Type B pancreatic cell (in vitro differentiated cells): ENCODE measurements at regions not wholly inside any gene's neighbourhood (a gene's known extent, or its start where the extent isn't known, plus 50 kb on each side); places are given as distances from the start of the nearest gene placed in this dataset.

Source experiments
- DNase-seq: peaks from one replicate; pipeline ENCODE4 v3.0.0; 2021; ENCODE audit warnings: mixed read lengths; ENCODE audit not compliant: unreplicated experiment; ENCODE audit errors: extremely low spot score
- H3K27ac Mint-ChIP-seq: 2 replicates; pipeline ENCODE4 v1.8.0; 2021; ENCODE audit warnings: mild to moderate bottlenecking, mixed read lengths
- H3K27me3 Mint-ChIP-seq: 2 replicates; pipeline ENCODE4 v1.8.0; 2021; ENCODE audit warnings: mixed read lengths
- H3K36me3 Mint-ChIP-seq: 2 replicates; pipeline ENCODE4 v1.8.0; 2021; ENCODE audit warnings: mixed read lengths
- H3K4me1 Mint-ChIP-seq: one replicate; pipeline ENCODE4 v1.8.0; 2021; ENCODE audit warnings: mixed read lengths; ENCODE audit not compliant: unreplicated experiment
- H3K4me3 Mint-ChIP-seq: 2 replicates; pipeline ENCODE4 v1.8.0; 2021; ENCODE audit warnings: mild to moderate bottlenecking, mixed read lengths
- H3K9me3 Mint-ChIP-seq: 2 replicates; pipeline ENCODE4 v1.8.0; 2021; ENCODE audit warnings: mixed read lengths
- CTCF ChIP-seq: fragments of 200-600 bp; sonication (generic); conservative IDR thresholded peaks from 2 replicates; pipeline ENCODE4 v1.5.0; 2021; ENCODE audit warnings: antibody characterized with exemption, mild to moderate bottlenecking

DNA sequence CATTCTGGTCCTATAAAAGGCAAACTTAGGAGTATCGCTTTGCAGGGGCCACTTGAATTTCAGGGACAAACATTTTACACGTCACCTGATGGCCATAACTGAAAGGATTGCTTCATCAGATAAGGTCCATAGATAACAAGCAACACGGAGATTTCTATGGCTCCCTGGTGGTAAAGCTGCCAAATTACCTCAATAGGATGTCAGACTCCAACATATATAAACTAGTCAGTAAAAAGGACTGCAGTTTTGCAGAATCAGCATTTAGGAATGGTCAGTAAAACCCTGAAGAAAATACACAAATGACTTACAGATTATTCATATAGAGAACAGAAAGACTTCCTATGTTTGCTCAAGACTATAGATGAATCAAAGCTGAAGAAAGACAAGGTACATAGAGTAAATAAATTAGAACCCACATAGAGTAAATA is 66.1 kb upstream of the GRIP1 start:
- H3K4me3 Mint-ChIP-seq: no peak overlapping the region
- H3K36me3 Mint-ChIP-seq: no peaks in the 10 kb centered on the region
- H3K27me3 Mint-ChIP-seq: no peaks in the 10 kb centered on the region
- H3K27ac Mint-ChIP-seq: no peak overlapping the region
- no peaks in the 10 kb centered on the region for H3K9me3 Mint-ChIP-seq
- peak; percentile 27 for TF ChIP-seq CTCF
- peaks cover 22% of the 10 kb centered on the region for H3K4me1 Mint-ChIP-seq
- no peak for DNase-seq

DNA sequence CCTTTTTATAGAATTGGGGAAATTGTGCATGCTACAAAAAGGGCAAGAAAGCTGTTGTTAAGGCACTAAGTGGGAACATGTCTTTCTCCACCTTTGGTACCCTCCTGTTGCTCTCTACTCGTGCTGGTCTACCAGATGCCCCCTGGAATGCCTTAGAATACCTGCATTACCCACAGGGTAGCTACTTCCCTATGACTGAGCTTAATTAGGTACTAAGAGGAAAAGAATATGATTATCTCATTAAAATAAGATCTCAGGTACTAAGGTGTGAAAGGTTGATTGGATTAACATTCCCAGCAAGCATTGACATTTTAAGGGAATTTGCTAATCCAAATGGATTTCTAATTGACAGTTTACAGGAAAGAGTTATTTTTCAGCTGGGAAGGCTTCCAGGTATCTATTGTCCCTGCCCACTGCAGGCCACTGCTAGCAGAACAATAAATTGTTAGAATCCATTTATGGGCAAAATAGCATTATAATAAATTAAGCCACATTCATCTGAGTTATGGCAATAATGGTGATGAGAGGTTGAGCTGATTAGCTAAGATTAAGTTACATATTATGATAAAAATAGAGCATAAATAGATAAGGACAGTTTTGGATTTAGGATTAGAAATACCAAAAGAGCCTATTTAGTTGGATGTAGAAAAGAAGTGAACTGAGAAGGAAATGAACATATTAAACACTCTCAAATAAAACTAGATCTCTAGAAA is 67.8 kb upstream of the GRIP1 start:
- Mint-ChIP-seq H3K27ac (no peak overlapping the region), H3K9me3 (no peaks in the 10 kb centered on the region), H3K4me3 (no peak overlapping the region), H3K36me3 (no peaks in the 10 kb centered on the region), H3K27me3 (no peaks in the 10 kb centered on the region), H3K4me1 (peaks cover 20% of the 10 kb centered on the region)
- TF ChIP-seq CTCF: no peak
- no peak for DNase-seq

- Mint-ChIP-seq H3K4me3 (no peak overlapping the region), H3K27me3 (no peaks in the 10 kb centered on the region), H3K4me1 (peaks cover 22% of the 10 kb centered on the region), H3K36me3 (no peaks in the 10 kb centered on the region), H3K27ac (no peak overlapping the region), H3K9me3 (no peaks in the 10 kb centered on the region)
- no peak for TF ChIP-seq CTCF
- DNase-seq: no peak
Measured at GRCh38 chr12:66751432-66752113, 72.7 kb upstream of the GRIP1 start.

DNA sequence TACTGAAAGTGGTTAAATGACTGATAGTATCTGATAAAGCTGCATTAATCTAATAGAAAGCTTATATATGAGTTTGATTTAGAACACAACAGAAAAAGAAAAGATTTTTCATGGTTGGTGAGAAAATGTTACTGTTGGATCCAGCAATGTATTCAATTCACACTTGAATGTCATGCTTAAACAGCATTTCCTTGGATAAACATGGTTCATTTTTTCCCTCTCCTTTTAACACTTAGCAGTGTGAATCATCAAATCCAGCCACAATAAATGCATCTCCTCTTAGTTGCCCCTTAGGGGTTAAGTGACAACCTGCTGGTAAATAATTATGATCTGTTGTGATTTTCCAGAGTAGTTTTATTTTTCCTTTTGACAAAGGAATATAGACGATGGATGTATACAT is 74.9 kb upstream of the GRIP1 start:
- peaks cover 4% of the 10 kb centered on the region for H3K9me3 Mint-ChIP-seq
- TF ChIP-seq CTCF: no peak
- H3K4me1 Mint-ChIP-seq: peaks cover 22% of the 10 kb centered on the region
- peaks cover 4% of the 10 kb centered on the region for H3K27me3 Mint-ChIP-seq
- no peaks in the 10 kb centered on the region for H3K36me3 Mint-ChIP-seq
- no peak for DNase-seq
- no peak overlapping the region for H3K27ac Mint-ChIP-seq
- no peak overlapping the region for H3K4me3 Mint-ChIP-seq

- H3K4me3 Mint-ChIP-seq: no peak overlapping the region
- H3K27me3 Mint-ChIP-seq: peaks cover 4% of the 10 kb centered on the region
- H3K9me3 Mint-ChIP-seq: peaks cover 4% of the 10 kb centered on the region
- H3K4me1 Mint-ChIP-seq: peaks cover 22% of the 10 kb centered on the region
- no peak for TF ChIP-seq CTCF
- no peaks in the 10 kb centered on the region for H3K36me3 Mint-ChIP-seq
- DNase-seq: no peak
- no peak overlapping the region for H3K27ac Mint-ChIP-seq
Measured at GRCh38 chr12:66755727-66756395, 77.0 kb upstream of the GRIP1 start.
